Activated CD8-positive, alpha-beta memory T cell treated with anti-CD3 and anti-CD28 coated beads for 24 hours (primary cell): ENCODE measurements at regions not wholly inside any gene's neighbourhood (a gene's known extent, or its start where the extent isn't known, plus 50 kb on each side); places are given as distances from the start of the nearest gene placed in this dataset.

ENCODE experiments used
- DNase-seq: peaks from one replicate; pipeline ENCODE4 v3.0.0-alpha.2; 2020

- DNase-seq, result no peak
Observed at GRCh38 chr4:188573104-188573503, 433.9 kb downstream of the TRIML1 start.

- no peak for DNase-seq
Observed at GRCh38 chr4:188578657-188579056, 439.4 kb downstream of the TRIML1 start.

- DNase-seq, result no peak
Observed at GRCh38 chr4:188596021-188596420, 456.8 kb downstream of the TRIML1 start.

GRCh38 chr4:188603646-188604045 is 464.4 kb downstream of the TRIML1 start:
- no peak for DNase-seq

- no peak for DNase-seq
Observed at GRCh38 chr4:188606635-188607034, 467.4 kb downstream of the TRIML1 start.

- DNase-seq, result no peak
Observed at GRCh38 chr4:188611143-188611542, 471.9 kb downstream of the TRIML1 start.

GRCh38 chr4:188612659-188613058 is 473.4 kb downstream of the TRIML1 start:
- DNase-seq, result no peak

- no peak for DNase-seq
Observed at GRCh38 chr4:188613976-188614375, 474.7 kb downstream of the TRIML1 start.

- DNase-seq, result no peak
Observed at GRCh38 chr4:188619456-188620149, 480.4 kb downstream of the TRIML1 start.

GRCh38 chr4:188620608-188621007 is 481.4 kb downstream of the TRIML1 start:
- DNase-seq, result no peak

- DNase-seq, result no peak
Observed at GRCh38 chr4:188623314-188623854, 484.1 kb downstream of the TRIML1 start.

GRCh38 chr4:188624370-188624769 is 485.1 kb downstream of the TRIML1 start:
- DNase-seq, result no peak

- DNase-seq, result no peak
Observed at GRCh38 chr4:188627892-188628291, 488.7 kb downstream of the TRIML1 start.

GRCh38 chr4:188639479-188640100 is 500.3 kb downstream of the TRIML1 start:
- DNase-seq, result no peak

- no peak for DNase-seq
Observed at GRCh38 chr4:188647820-188648370, 508.7 kb downstream of the TRIML1 start.

- no peak for DNase-seq
Observed at GRCh38 chr4:188649635-188650034, 510.4 kb downstream of the TRIML1 start.

- DNase-seq, result no peak
Observed at GRCh38 chr4:188650516-188650915, 511.3 kb downstream of the TRIML1 start.

- no peak for DNase-seq
Observed at GRCh38 chr4:188657365-188657764, 518.1 kb downstream of the TRIML1 start.

- no peak for DNase-seq
Observed at GRCh38 chr4:188658958-188659522, 519.8 kb downstream of the TRIML1 start.

GRCh38 chr4:188660796-188661195 is 521.6 kb downstream of the TRIML1 start:
- DNase-seq, result no peak

GRCh38 chr4:188661502-188661901 is 522.3 kb downstream of the TRIML1 start:
- DNase-seq, result no peak

- DNase-seq, result no peak
Observed at GRCh38 chr4:188663369-188663768, 524.1 kb downstream of the TRIML1 start.

- DNase-seq, result no peak
Observed at GRCh38 chr4:188665491-188666457, 526.5 kb downstream of the TRIML1 start.
